IMR-90 (cell line): ENCODE measurements at regions not wholly inside any gene's neighbourhood (a gene's known extent, or its start where the extent isn't known, plus 50 kb on each side); places are given as distances from the start of the nearest gene placed in this dataset.

Experiments used
- ATAC-seq: fragments of 200-7000 bp; cut with Tn5 transposase; 2 replicates; pipeline ENCODE4 v1.9.1; 2020; ENCODE audit warnings: low read depth, mild to moderate bottlenecking, moderate library complexity
- BruUV-seq: library from RNA; stranded (reverse); fragments of 400-500 nt; replicated peaks from 2 replicates; lab custom pipeline; 2021; lab: Mats Ljungman, UMichigan
- CTCF ChIA-PET: fragments of 300-600 bp; formaldehyde crosslinking; extraction: SDS; loops from one replicate; lab custom pipeline; 2021; ENCODE audit warnings: antibody characterized with exemption; lab: Yijun Ruan, JAX
- POLR2A ChIA-PET: fragments of 300-600 bp; sonication (Branson Sonifier 250); formaldehyde crosslinking; loops from one replicate; lab custom pipeline; 2022; ENCODE audit warnings: antibody characterized with exemption; ENCODE audit not compliant: unreplicated experiment; lab: Charles Lee
- DNase-seq: peaks from one replicate; pipeline ENCODE4 v3.0.0; 2013
- H2AFZ ChIP-seq: replicated peaks from 2 replicates; pipeline ENCODE3; 2013; ENCODE audit warnings: low read length, mild to moderate bottlenecking; ENCODE audit not compliant: poor library complexity
- H2AK5ac ChIP-seq: 2 replicates; pipeline ENCODE4 v1.6.1; 2013; ENCODE audit warnings: low read depth, low read length, inconsistent platforms
- H2AK9ac ChIP-seq: replicated peaks from 2 replicates; pipeline ENCODE3; 2013; ENCODE audit warnings: mild to moderate bottlenecking, low read depth, low read length, moderate library complexity; ENCODE audit not compliant: poor library complexity
- H2BK120ac ChIP-seq: 2 replicates; pipeline ENCODE4 v1.6.1; 2013; ENCODE audit warnings: low read depth, low read length, inconsistent platforms
- H2BK15ac ChIP-seq: 3 replicates; pipeline ENCODE4 v1.6.1; 2013; ENCODE audit warnings: low read depth, low read length, inconsistent platforms
- H2BK20ac ChIP-seq: 2 replicates; pipeline ENCODE4 v1.6.1; 2013; ENCODE audit warnings: low read depth, mild to moderate bottlenecking, inconsistent platforms, low read length, moderate library complexity
- H2BK5ac ChIP-seq: 2 replicates; pipeline ENCODE4 v1.6.1; 2013; ENCODE audit warnings: mild to moderate bottlenecking, low read depth, low read length, inconsistent platforms; ENCODE audit not compliant: poor library complexity, severe bottlenecking
- H3K14ac ChIP-seq: replicated peaks from 2 replicates; pipeline ENCODE4 v1.6.1; 2013; ENCODE audit warnings: low read depth, low read length, inconsistent platforms
- H3K18ac ChIP-seq: 2 replicates; pipeline ENCODE4 v1.6.1; 2013; ENCODE audit warnings: low read depth, low read length, control low read depth
- H3K23ac ChIP-seq: 2 replicates; pipeline ENCODE4 v1.6.1; 2013; ENCODE audit warnings: low read depth, low read length, inconsistent platforms
- H3K27ac ChIP-seq: 2 replicates; pipeline ENCODE4 v1.5.1; 2013; ENCODE audit warnings: mild to moderate bottlenecking, control low read depth, low read length; ENCODE audit not compliant: insufficient read depth
- H3K27me3 ChIP-seq: 2 replicates; pipeline ENCODE4 v1.6.1; 2013; ENCODE audit warnings: low read length; ENCODE audit not compliant: control insufficient read depth, insufficient read depth
- H3K36me3 ChIP-seq: 2 replicates; pipeline ENCODE4 v1.6.1; 2013; ENCODE audit warnings: low read length, mixed read lengths; ENCODE audit not compliant: control insufficient read depth, insufficient read depth
- H3K4ac ChIP-seq: 2 replicates; pipeline ENCODE4 v1.6.1; 2013; ENCODE audit warnings: low read depth, low read length, inconsistent platforms
- H3K4me1 ChIP-seq: 2 replicates; pipeline ENCODE4 v1.6.1; 2013; ENCODE audit warnings: low read length, mixed read lengths; ENCODE audit not compliant: control insufficient read depth, insufficient read depth
- H3K4me2 ChIP-seq: 2 replicates; pipeline ENCODE4 v1.6.1; 2013; ENCODE audit warnings: low read depth, mild to moderate bottlenecking, control low read depth, low read length, moderate library complexity
- H3K4me3 ChIP-seq: 2 replicates; pipeline ENCODE4 v1.5.1; 2013; ENCODE audit warnings: low read depth, mild to moderate bottlenecking, control low read depth, low read length, moderate library complexity; ENCODE audit not compliant: insufficient read depth
- H3K56ac ChIP-seq: 2 replicates; pipeline ENCODE4 v1.6.1; 2013; ENCODE audit warnings: low read length, inconsistent platforms; ENCODE audit not compliant: insufficient read depth; ENCODE audit errors: extremely low read depth
- H3K79me1 ChIP-seq, 2 experiments: 2 replicates each; pipeline ENCODE4 v1.6.1; 2013; ENCODE audit warnings: low read length in 2 of 2, inconsistent platforms in 1 of 2, low read depth in 1 of 2
- H3K9ac ChIP-seq: 2 replicates; pipeline ENCODE4 v1.6.1; 2013; ENCODE audit warnings: low read depth, low read length, control low read depth
- H3K9me1 ChIP-seq: 2 replicates; pipeline ENCODE4 v1.6.1; 2013; ENCODE audit warnings: low read length, inconsistent platforms; ENCODE audit not compliant: insufficient read depth
- H3K9me3 ChIP-seq: 2 replicates; pipeline ENCODE4 v1.6.1; 2013; ENCODE audit warnings: low read length; ENCODE audit not compliant: control insufficient read depth, insufficient read depth
- H4K20me1 ChIP-seq: 2 replicates; pipeline ENCODE4 v1.6.1; 2013; ENCODE audit warnings: low read length, inconsistent platforms; ENCODE audit not compliant: insufficient read depth
- H4K5ac ChIP-seq: 2 replicates; pipeline ENCODE4 v1.6.1; 2013; ENCODE audit warnings: mild to moderate bottlenecking, low read depth, low read length, control low read depth
- H4K8ac ChIP-seq, 2 experiments: 2 replicates each; pipeline ENCODE4 v1.6.1; 2013; ENCODE audit warnings: low read depth in 2 of 2, low read length in 2 of 2, control low read depth in 1 of 2, inconsistent platforms in 1 of 2
- H4K91ac ChIP-seq: 2 replicates; pipeline ENCODE4 v1.6.1; 2013; ENCODE audit warnings: low read depth, low read length, inconsistent platforms; ENCODE audit not compliant: insufficient read depth
- BHLHE40 ChIP-seq: fragments of 150-350 bp; IDR thresholded peaks from 2 replicates; pipeline ENCODE4 v1.6.1; 2016; ENCODE audit warnings: mild to moderate bottlenecking, low read depth, low read length
- CEBPB ChIP-seq: IDR thresholded peaks from 2 replicates; pipeline ENCODE4 v1.6.1; 2012; ENCODE audit warnings: low read depth, low read length, improper control_type of control experiment
- FOS ChIP-seq: fragments of 150-350 bp; IDR thresholded peaks from 2 replicates; pipeline ENCODE4 v1.6.1; 2016; ENCODE audit warnings: low read depth, low read length
- MAFK ChIP-seq: IDR thresholded peaks from 2 replicates; pipeline ENCODE4 v1.6.1; 2012; ENCODE audit warnings: low read depth, low read length, improper control_type of control experiment
- MAZ ChIP-seq: IDR thresholded peaks from 2 replicates; pipeline ENCODE4 v1.6.1; 2012; ENCODE audit warnings: low read depth, mild to moderate bottlenecking, low read length, improper control_type of control experiment, moderate library complexity, borderline replicate concordance
- MXI1 ChIP-seq: IDR thresholded peaks from 2 replicates; pipeline ENCODE4 v1.6.1; 2012; ENCODE audit warnings: low read depth, mild to moderate bottlenecking, low read length, moderate library complexity, borderline replicate concordance
- NFE2L2 ChIP-seq: fragments of 150-350 bp; IDR thresholded peaks from 2 replicates; pipeline ENCODE4 v1.6.1; 2016; ENCODE audit warnings: low read depth, mild to moderate bottlenecking, low read length
- POLR2A ChIP-seq: IDR thresholded peaks from 2 replicates; pipeline ENCODE4 v1.6.1; 2012; ENCODE audit warnings: mild to moderate bottlenecking, low read depth, low read length
- RAD21 ChIP-seq: IDR thresholded peaks from 2 replicates; pipeline ENCODE4 v1.6.1; 2012; ENCODE audit warnings: low read length, improper control_type of control experiment
- WGBS, 2 experiments: methylation state at CpG; one replicate each; pipeline versions ENCODE4 v1.1.5 to v1.1.7; 2013; ENCODE audit warnings: missing lambda C conversion rate in 2 of 2; ENCODE audit not compliant: insufficient read length in 1 of 2; ENCODE audit errors: extremely low coverage in 2 of 2; 5-methylcytosine and 5-hydroxymethylcytosine counted together
- dilution Hi-C: fragments of 300-500 bp; cut with HindIII; formaldehyde crosslinking; loops from one replicate; pipeline ENCODE4 v1.14.3; 2018; ENCODE audit warnings: low sequenced_read_pairs; ENCODE audit not compliant: unreplicated experiment
- in situ Hi-C: fragments of 300-500 bp; cut with MboI; formaldehyde crosslinking; loops from 3 replicates; pipeline ENCODE4 v1.14.3; 2019; ENCODE audit warnings: low sequenced_read_pairs, inconsistent platforms, mixed read lengths
- intact Hi-C: fragments of 100-400 bp; cut with micrococcal nuclease; formaldehyde crosslinking; loops from 2 replicates; pipeline ENCODE4 v1.10.0; 2022
- TF ChIP-seq, protein P1 (sequence below): conservative IDR thresholded peaks from 2 replicates; pipeline ENCODE4 v1.5.1; 2012; ENCODE audit warnings: mild to moderate bottlenecking, low read depth, low read length, improper control_type of control experiment
- TF ChIP-seq, protein P2 (sequence below): fragments of 150-350 bp; IDR thresholded peaks from 2 replicates; pipeline ENCODE4 v1.6.1; 2016; ENCODE audit warnings: low read depth, mild to moderate bottlenecking, low read length, moderate library complexity, borderline replicate concordance
- TF ChIP-seq, protein P3 (sequence below): fragments of 150-350 bp; IDR thresholded peaks from 2 replicates; pipeline ENCODE4 v1.6.1; 2017; ENCODE audit warnings: mild to moderate bottlenecking, antibody characterized with exemption, low read length, low read depth

DNA sequence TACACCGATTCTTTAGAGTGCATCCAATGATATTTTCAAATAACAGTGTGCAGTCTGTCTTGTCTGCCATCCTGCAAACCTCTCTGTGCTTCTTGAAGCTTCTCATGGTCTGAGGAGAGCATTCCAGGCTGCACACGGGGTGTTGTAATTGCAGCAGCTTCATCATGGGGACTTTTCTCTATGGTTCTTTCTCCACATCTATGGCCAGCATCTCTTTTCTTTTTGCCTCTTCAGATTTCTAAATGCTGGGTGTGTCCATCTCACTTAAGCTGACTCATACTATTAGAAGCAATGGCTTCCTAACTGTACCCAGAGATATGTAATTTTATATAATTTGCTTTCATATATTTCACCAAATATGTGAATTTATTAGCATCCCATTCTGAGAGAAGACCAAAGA lies 63.8 kb upstream of the EPHB3 start:
- Histone ChIP-seq H3K18ac (no peak overlapping the region), H4K8ac (no peak overlapping the region), H3K27ac (no peak overlapping the region), H4K5ac (no peak overlapping the region), H3K9me1 (no peaks in the 10 kb centered on the region), H2BK5ac (no peak overlapping the region), H3K4ac (no peak overlapping the region), H3K79me1 (no peaks in the 10 kb centered on the region), H2AK5ac (no peak overlapping the region), H4K91ac (no peak overlapping the region), H4K20me1 (no peaks in the 10 kb centered on the region), H2BK20ac (no peak overlapping the region), H3K14ac (no peak overlapping the region), H3K4me3 (no peak overlapping the region), H2BK120ac (no peak overlapping the region), H3K23ac (no peak overlapping the region), H2BK15ac (no peak overlapping the region), H2AK9ac (no peak overlapping the region), H3K4me2 (no peak overlapping the region), H3K36me3 (no peaks in the 10 kb centered on the region), H3K27me3 (peaks cover 34% of the 10 kb centered on the region), H3K56ac (no peak overlapping the region), H3K9me3 (peaks cover 5% of the 10 kb centered on the region), H3K4me1 (no peaks in the 10 kb centered on the region), H2AFZ (no peak overlapping the region), H3K9ac (no peak overlapping the region)
- intact Hi-C loops = no loop called here
- ChIA-PET POLR2A (no interaction called here), CTCF (interaction anchor here (1.2 kb wide), 1 partner anchor 126 kb away, joined by 4 read pairs; no protein-coding TSS in a partner anchor)
- no CpG with 5 or more reads among the region's 2 CpGs for WGBS, 2 experiments
- DNase-seq = no peak
- dilution Hi-C loops = no loop called here
- ATAC-seq = no peak
- no TSS peak for BruUV-seq
- in situ Hi-C loops = no loop called here
- no peak for TF ChIP-seq MXI1
- TF ChIP-seq MAZ = no peak
- no peak for TF ChIP-seq RAD21
- TF ChIP-seq, protein P1, sequence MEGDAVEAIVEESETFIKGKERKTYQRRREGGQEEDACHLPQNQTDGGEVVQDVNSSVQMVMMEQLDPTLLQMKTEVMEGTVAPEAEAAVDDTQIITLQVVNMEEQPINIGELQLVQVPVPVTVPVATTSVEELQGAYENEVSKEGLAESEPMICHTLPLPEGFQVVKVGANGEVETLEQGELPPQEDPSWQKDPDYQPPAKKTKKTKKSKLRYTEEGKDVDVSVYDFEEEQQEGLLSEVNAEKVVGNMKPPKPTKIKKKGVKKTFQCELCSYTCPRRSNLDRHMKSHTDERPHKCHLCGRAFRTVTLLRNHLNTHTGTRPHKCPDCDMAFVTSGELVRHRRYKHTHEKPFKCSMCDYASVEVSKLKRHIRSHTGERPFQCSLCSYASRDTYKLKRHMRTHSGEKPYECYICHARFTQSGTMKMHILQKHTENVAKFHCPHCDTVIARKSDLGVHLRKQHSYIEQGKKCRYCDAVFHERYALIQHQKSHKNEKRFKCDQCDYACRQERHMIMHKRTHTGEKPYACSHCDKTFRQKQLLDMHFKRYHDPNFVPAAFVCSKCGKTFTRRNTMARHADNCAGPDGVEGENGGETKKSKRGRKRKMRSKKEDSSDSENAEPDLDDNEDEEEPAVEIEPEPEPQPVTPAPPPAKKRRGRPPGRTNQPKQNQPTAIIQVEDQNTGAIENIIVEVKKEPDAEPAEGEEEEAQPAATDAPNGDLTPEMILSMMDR = no peak
- TF ChIP-seq, protein P2, sequence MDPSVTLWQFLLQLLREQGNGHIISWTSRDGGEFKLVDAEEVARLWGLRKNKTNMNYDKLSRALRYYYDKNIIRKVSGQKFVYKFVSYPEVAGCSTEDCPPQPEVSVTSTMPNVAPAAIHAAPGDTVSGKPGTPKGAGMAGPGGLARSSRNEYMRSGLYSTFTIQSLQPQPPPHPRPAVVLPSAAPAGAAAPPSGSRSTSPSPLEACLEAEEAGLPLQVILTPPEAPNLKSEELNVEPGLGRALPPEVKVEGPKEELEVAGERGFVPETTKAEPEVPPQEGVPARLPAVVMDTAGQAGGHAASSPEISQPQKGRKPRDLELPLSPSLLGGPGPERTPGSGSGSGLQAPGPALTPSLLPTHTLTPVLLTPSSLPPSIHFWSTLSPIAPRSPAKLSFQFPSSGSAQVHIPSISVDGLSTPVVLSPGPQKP = no peak
- no peak for TF ChIP-seq FOS
- TF ChIP-seq, protein P3, sequence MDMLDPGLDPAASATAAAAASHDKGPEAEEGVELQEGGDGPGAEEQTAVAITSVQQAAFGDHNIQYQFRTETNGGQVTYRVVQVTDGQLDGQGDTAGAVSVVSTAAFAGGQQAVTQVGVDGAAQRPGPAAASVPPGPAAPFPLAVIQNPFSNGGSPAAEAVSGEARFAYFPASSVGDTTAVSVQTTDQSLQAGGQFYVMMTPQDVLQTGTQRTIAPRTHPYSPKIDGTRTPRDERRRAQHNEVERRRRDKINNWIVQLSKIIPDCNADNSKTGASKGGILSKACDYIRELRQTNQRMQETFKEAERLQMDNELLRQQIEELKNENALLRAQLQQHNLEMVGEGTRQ = no peak
- no peak for TF ChIP-seq BHLHE40
- no peak for TF ChIP-seq MAFK
- TF ChIP-seq CEBPB = no peak
- TF ChIP-seq NFE2L2 = no peak
- TF ChIP-seq POLR2A = no peak
